Peyer's patch (tissue), 4 donors: ENCODE measurements at regions not wholly inside any gene's neighbourhood (a gene's known extent, or its start where the extent isn't known, plus 50 kb on each side); places are given as distances from the start of the nearest gene placed in this dataset.

Source experiments
- CTCF ChIP-seq, 6 experiments: fragments of 450-650 bp in 4 of 6; fragments of 200-600 bp in 2 of 6; sonication (generic) in 1 of 6; IDR thresholded peaks; one replicate each; pipeline ENCODE4 v1.5.1; 2017 to 2019; ENCODE audit warnings: antibody characterized with exemption in 6 of 6, mild to moderate bottlenecking in 3 of 6, moderate library complexity in 1 of 6
- POLR2A ChIP-seq, 2 donors: fragments of 450-650 bp; IDR thresholded peaks; one replicate each; pipeline ENCODE4 v1.5.1; 2017; ENCODE audit warnings: antibody characterized with exemption in 2 of 2, mild to moderate bottlenecking in 2 of 2, moderate library complexity in 2 of 2

GRCh38 chr2:18706001-18706400 lies 116.6 kb upstream of the NT5C1B start:
- TF ChIP-seq CTCF (IDR thresholded peaks at IDR 0.05) (no peak), POLR2A (IDR thresholded peaks at IDR 0.05) (no peak)
